ENCODE measurements at regions not wholly inside any gene's neighbourhood (a gene's known extent, or its start where the extent isn't known, plus 50 kb on each side); places are given as distances from the start of the nearest gene placed in this dataset.
"Not testable (repeated sequence)": the region's sequence is repeated elsewhere in the genome, so short reads cannot be mapped to it uniquely, and the experiment has no call there.

DNA sequence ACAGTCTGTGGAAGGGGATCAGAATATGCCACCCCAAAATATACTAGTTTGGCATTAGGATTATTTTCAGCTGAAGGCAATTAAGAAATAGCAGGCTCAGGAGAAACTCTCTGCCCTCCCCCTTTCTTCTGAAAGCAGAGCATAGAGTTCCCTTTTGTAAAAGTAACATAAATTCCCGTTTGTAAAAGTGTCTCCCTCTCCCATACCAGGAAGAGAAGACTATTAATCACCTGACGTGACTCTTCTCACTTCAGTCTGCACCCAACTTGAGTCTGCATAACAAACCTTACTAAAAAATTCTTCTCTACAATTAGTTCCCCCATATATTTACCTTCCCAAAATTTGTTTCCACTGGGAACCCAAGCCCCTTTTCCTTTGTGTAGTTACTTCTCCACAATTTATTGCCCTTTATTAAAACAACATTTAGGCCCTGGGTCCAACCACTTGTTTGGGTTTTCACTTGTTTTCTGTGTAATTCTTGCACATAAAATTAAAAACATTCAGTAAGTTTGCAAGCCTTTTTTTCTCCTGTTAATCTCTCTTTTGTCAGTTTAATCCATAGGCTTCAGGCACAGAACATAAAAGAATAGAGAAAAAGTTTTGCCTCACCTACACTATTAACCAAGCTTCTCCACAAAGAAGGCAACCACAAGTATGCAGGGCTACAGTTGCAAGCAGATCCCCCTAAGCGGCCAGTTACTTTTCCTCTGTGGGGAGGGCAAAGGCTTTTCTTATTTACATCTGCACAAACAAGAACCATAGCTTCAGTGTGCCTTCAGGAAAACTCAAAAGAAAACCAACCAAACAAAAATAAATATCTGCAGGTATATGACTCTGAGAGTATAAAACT lies 73.8 kb upstream of the EPCAM start:
- TF ChIP-seq, protein P1, sequence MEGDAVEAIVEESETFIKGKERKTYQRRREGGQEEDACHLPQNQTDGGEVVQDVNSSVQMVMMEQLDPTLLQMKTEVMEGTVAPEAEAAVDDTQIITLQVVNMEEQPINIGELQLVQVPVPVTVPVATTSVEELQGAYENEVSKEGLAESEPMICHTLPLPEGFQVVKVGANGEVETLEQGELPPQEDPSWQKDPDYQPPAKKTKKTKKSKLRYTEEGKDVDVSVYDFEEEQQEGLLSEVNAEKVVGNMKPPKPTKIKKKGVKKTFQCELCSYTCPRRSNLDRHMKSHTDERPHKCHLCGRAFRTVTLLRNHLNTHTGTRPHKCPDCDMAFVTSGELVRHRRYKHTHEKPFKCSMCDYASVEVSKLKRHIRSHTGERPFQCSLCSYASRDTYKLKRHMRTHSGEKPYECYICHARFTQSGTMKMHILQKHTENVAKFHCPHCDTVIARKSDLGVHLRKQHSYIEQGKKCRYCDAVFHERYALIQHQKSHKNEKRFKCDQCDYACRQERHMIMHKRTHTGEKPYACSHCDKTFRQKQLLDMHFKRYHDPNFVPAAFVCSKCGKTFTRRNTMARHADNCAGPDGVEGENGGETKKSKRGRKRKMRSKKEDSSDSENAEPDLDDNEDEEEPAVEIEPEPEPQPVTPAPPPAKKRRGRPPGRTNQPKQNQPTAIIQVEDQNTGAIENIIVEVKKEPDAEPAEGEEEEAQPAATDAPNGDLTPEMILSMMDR (IDR thresholded peaks at IDR 0.05; ENCODE audit: insufficient read depth, low read depth, low read length): no peak
- POLR2A ChIA-PET: interaction anchor here (1.1 kb wide), 1 partner anchor 12 kb away, joined by 16 read pairs; no protein-coding TSS in a partner anchor
- CTCF ChIA-PET: interaction anchor here (0.6 kb wide), 1 partner anchor 35 kb away, joined by 4 read pairs; no protein-coding TSS in a partner anchor
- H3K4me3 ChIP-seq (ENCODE audit: low read depth, low read length): no peak overlapping the region
- H3K36me3 ChIP-seq (ENCODE audit: control insufficient read depth, insufficient read depth, low read length): no peaks in the 10 kb centered on the region
- no peaks in the 10 kb centered on the region for H3K27me3 ChIP-seq (ENCODE audit: control insufficient read depth, insufficient read depth, low read length)
- no peak for DNase-seq (ENCODE audit: low read depth)

DNA sequence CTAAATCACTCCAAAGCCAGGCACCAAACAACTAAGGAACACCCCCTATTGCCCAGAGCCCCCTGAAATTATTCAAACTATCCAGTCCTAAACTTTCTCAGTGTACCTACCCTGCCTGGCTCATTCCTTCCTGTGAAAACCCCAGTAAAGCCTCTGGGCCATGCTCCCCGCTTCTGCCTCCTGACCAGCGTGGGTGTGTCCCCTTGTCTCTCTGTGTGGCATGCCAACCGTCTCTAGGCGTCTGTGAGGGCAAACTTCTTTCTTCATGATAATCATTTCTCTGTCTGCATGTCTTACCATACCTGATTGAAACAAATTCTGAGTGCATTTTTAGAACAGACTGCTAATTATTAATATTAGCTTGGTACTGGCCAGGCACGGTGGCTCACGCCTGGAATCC lies 75.1 kb upstream of the EPCAM start:
- POLR2A ChIA-PET: no interaction called here
- CTCF ChIA-PET: no interaction called here
- no peak for DNase-seq (ENCODE audit: low read depth)
- Histone ChIP-seq H3K4me3 (ENCODE audit: low read depth, low read length) (no peak overlapping the region), H3K36me3 (ENCODE audit: control insufficient read depth, insufficient read depth, low read length) (no peaks in the 10 kb centered on the region), H3K27me3 (ENCODE audit: control insufficient read depth, insufficient read depth, low read length) (no peaks in the 10 kb centered on the region)
- TF ChIP-seq, protein P1 (IDR thresholded peaks at IDR 0.05; ENCODE audit: insufficient read depth, low read depth, low read length): no peak

DNA sequence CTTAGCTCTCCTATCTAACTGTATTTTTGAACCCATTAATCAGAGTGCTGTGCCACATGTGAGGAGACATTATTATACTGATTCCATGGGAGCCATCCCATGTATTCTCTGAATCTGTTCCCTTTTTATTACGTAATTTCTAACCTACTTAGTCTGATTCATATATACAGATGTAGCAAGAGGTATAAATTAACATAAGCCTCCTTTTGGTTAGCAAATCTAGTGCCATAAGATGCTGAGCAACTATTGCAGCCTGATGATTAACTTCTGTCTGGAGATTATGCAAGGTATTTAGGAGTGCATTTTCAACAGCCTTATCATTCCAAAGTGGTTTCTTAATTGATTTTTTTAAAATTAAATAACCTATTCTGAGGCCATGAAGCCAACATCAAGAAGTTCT lies 80.2 kb upstream of the EPCAM start:
- TF ChIP-seq, protein P1 (IDR thresholded peaks at IDR 0.05; ENCODE audit: insufficient read depth, low read depth, low read length): no peak
- no peaks in the 10 kb centered on the region for H3K27me3 ChIP-seq (ENCODE audit: control insufficient read depth, insufficient read depth, low read length)
- POLR2A ChIA-PET: no interaction called here
- CTCF ChIA-PET: interaction anchor here (1.6 kb wide), 1 partner anchor 25 kb away, joined by 5 read pairs; no protein-coding TSS in a partner anchor
- DNase-seq (ENCODE audit: low read depth): peak; percentile 81
- H3K36me3 ChIP-seq (ENCODE audit: control insufficient read depth, insufficient read depth, low read length): no peaks in the 10 kb centered on the region
- H3K4me3 ChIP-seq (ENCODE audit: low read depth, low read length): no peak overlapping the region

DNA sequence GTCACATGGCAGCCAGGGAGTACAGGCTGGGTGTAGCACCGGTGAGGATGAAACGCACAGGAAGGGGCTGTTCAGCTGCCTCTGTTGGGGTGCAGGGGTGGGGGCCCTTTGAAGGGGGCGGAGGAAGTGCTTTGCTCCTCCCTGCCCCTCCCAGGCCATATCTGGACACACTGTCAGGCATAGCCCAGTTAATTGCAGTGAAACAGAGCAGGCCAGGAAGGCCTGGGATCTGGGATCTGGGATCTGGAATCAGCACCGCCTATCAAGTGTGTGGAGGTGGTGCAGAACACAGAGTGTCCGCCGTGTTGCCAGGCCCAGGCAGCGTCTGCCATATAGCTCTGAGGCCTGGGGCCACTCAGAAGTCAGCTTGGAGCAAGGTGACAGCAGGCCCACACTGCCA lies 85.5 kb upstream of the EPCAM start:
- TF ChIP-seq, protein P1 (IDR thresholded peaks at IDR 0.05; ENCODE audit: insufficient read depth, low read depth, low read length): no peak
- H3K36me3 ChIP-seq (ENCODE audit: control insufficient read depth, insufficient read depth, low read length): no peaks in the 10 kb centered on the region
- ChIA-PET CTCF (interaction anchor here (1.3 to 3.9 kb wide), 3 partner anchors 11 to 39 kb away, joined by 3 to 24 read pairs (median 4); no protein-coding TSS in a partner anchor), POLR2A (no interaction called here)
- DNase-seq (ENCODE audit: low read depth): no peak
- H3K4me3 ChIP-seq (ENCODE audit: low read depth, low read length): no peak overlapping the region
- no peaks in the 10 kb centered on the region for H3K27me3 ChIP-seq (ENCODE audit: control insufficient read depth, insufficient read depth, low read length)

DNA sequence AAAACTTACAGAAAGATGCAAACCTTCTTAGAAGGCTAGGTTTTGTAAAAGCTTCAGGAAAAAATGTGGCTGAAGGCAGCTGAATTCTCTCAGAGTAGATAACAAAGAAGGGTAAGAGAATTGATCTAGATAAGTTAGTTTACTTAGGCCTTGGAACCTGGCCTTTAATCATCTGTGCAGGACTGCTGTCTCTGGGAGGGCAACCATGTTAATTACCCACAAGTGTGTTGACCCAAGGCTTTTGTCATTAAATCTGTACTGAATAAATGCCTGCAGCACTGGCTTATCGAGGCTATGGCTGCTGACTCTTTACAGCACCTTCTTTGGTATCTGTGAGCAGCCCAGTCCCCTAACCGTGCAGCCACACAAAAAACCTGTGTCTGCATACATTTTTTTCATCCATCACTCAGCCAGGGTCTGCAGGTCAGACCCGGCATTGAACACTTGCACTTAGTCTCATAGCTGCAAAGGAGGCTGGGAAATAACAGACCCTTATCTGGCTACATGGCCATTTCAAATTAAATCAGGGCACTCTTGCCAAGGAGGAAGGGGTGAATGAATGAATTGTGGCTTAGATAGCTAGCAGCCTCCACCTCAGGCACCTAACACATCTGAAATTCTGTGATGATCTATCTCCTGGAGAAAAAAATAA lies 86.4 kb upstream of the EPCAM start:
- ChIA-PET CTCF (interaction anchor here (1.3 to 3.9 kb wide), 3 partner anchors 10 to 40 kb away, joined by 3 to 24 read pairs (median 4); no protein-coding TSS in a partner anchor), POLR2A (no interaction called here)
- DNase-seq (ENCODE audit: low read depth): no peak
- no peak overlapping the region for H3K4me3 ChIP-seq (ENCODE audit: low read depth, low read length)
- no peaks in the 10 kb centered on the region for H3K27me3 ChIP-seq (ENCODE audit: control insufficient read depth, insufficient read depth, low read length)
- TF ChIP-seq, protein P1 (IDR thresholded peaks at IDR 0.05; ENCODE audit: insufficient read depth, low read depth, low read length): no peak
- H3K36me3 ChIP-seq (ENCODE audit: control insufficient read depth, insufficient read depth, low read length): no peaks in the 10 kb centered on the region

DNA sequence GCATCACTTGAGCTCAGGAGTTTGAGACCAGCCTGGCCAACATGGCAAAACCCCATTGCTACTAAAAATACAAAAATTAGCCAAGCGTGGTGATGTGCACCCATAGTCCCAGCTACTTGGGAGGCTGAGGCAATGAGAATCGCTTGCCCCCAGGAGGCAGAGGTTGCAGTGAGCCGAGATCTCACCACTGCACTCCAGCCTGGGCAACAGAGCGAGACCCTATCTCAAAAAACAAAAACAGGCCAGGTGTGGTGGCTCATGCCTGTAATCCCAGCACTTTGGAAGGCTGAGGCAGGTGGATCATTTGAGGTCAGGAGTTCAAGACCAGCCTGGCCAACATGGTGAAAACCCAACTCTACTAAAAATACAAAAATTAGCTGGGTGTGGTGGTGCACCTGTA lies 89.6 kb upstream of the EPCAM start:
- CTCF ChIA-PET; DNase-seq (ENCODE audit: low read depth); POLR2A ChIA-PET; H3K4me3 ChIP-seq (ENCODE audit: low read depth, low read length); H3K36me3 ChIP-seq (ENCODE audit: control insufficient read depth, insufficient read depth, low read length); H3K27me3 ChIP-seq (ENCODE audit: control insufficient read depth, insufficient read depth, low read length): not testable (repeated sequence)

Measured in BJ (cell line).